H9 (cell line): ENCODE measurements at regions not wholly inside any gene's neighbourhood (a gene's known extent, or its start where the extent isn't known, plus 50 kb on each side); places are given as distances from the start of the nearest gene placed in this dataset.

Experiments
- DNase-seq: peaks from one replicate; pipeline ENCODE4 v3.0.0-alpha.2; 2017
- H2AFZ ChIP-seq: one replicate; pipeline ENCODE4 v1.6.1; 2013; ENCODE audit warnings: mild to moderate bottlenecking, low read length, control low read depth, moderate library complexity
- H2AK5ac ChIP-seq: 2 replicates; pipeline ENCODE4 v1.6.1; 2013; ENCODE audit warnings: low read length, control low read depth, mixed read lengths; ENCODE audit not compliant: insufficient read length
- H2BK120ac ChIP-seq: one replicate; pipeline ENCODE4 v1.6.1; 2013; ENCODE audit warnings: low read depth, mild to moderate bottlenecking, low read length, control low read depth, inconsistent platforms; ENCODE audit not compliant: poor library complexity, severe bottlenecking
- H2BK12ac ChIP-seq: 2 replicates; pipeline ENCODE4 v1.6.1; 2013; ENCODE audit warnings: low read length, control low read depth, mixed read lengths, low read depth; ENCODE audit not compliant: insufficient read length
- H2BK15ac ChIP-seq: 2 replicates; pipeline ENCODE4 v1.6.1; 2013; ENCODE audit warnings: low read depth, low read length, control low read depth
- H2BK20ac ChIP-seq: one replicate; pipeline ENCODE4 v1.6.1; 2013; ENCODE audit warnings: low read depth, mild to moderate bottlenecking, low read length, control low read depth, inconsistent platforms; ENCODE audit not compliant: poor library complexity, severe bottlenecking
- H2BK5ac ChIP-seq: 2 replicates; pipeline ENCODE4 v1.6.1; 2013; ENCODE audit warnings: low read length, control low read depth, mixed read lengths; ENCODE audit not compliant: insufficient read length
- H3K14ac ChIP-seq: 2 replicates; pipeline ENCODE4 v1.6.1; 2013; ENCODE audit warnings: low read length, control low read depth; ENCODE audit not compliant: insufficient read depth
- H3K18ac ChIP-seq: 2 replicates; pipeline ENCODE4 v1.6.1; 2013; ENCODE audit warnings: low read depth, mild to moderate bottlenecking, mixed read lengths, low read length, control low read depth; ENCODE audit not compliant: insufficient read length
- H3K23ac ChIP-seq: 2 replicates; pipeline ENCODE4 v1.6.1; 2013; ENCODE audit warnings: low read length, control low read depth, mixed read lengths, low read depth; ENCODE audit not compliant: insufficient read length
- H3K23me2 ChIP-seq: 2 replicates; pipeline ENCODE4 v1.6.1; 2013; ENCODE audit warnings: low read depth, mild to moderate bottlenecking, mixed read lengths, low read length, control low read depth; ENCODE audit not compliant: insufficient read length, poor library complexity, severe bottlenecking
- H3K27ac ChIP-seq: 2 replicates; pipeline ENCODE4 v1.5.1; 2013; ENCODE audit warnings: low read length, control low read depth, mixed read lengths, low read depth; ENCODE audit not compliant: insufficient read length
- H3K27me3 ChIP-seq: 2 replicates; pipeline ENCODE4 v1.6.1; 2013; ENCODE audit warnings: low read length, control low read depth, inconsistent platforms; ENCODE audit not compliant: insufficient read depth
- H3K4ac ChIP-seq: 2 replicates; pipeline ENCODE4 v1.6.1; 2013; ENCODE audit warnings: low read depth, mild to moderate bottlenecking, control low read depth, inconsistent platforms, low read length, moderate library complexity
- H3K4me1 ChIP-seq: 2 replicates; pipeline ENCODE4 v1.6.1; 2013; ENCODE audit warnings: low read length, control low read depth, inconsistent platforms; ENCODE audit not compliant: insufficient read depth
- H3K4me2 ChIP-seq: 2 replicates; pipeline ENCODE4 v1.6.1; 2013; ENCODE audit warnings: low read length, control low read depth, mixed read lengths; ENCODE audit not compliant: insufficient read length, insufficient read depth
- H3K56ac ChIP-seq: 2 replicates; pipeline ENCODE4 v1.6.1; 2013; ENCODE audit warnings: low read depth, mild to moderate bottlenecking, mixed read lengths, low read length, control low read depth; ENCODE audit not compliant: insufficient read length
- H3K79me1 ChIP-seq: 2 replicates; pipeline ENCODE4 v1.6.1; 2013; ENCODE audit warnings: low read depth, mild to moderate bottlenecking, moderate library complexity, low read length, control low read depth, inconsistent platforms; ENCODE audit not compliant: insufficient read depth, poor library complexity, severe bottlenecking
- H3K79me2 ChIP-seq: 2 replicates; pipeline ENCODE4 v1.6.1; 2013; ENCODE audit warnings: low read length, control low read depth, inconsistent platforms; ENCODE audit not compliant: insufficient read depth
- H3K9ac ChIP-seq: 2 replicates; pipeline ENCODE4 v1.6.1; 2013; ENCODE audit warnings: low read length, control low read depth, mixed read lengths; ENCODE audit not compliant: insufficient read length; ENCODE audit errors: extremely low read depth
- H3K9me3 ChIP-seq: one replicate; pipeline ENCODE4 v1.6.1; 2013; ENCODE audit warnings: low read depth, low read length, inconsistent platforms; ENCODE audit not compliant: control insufficient read depth
- H3T11ph ChIP-seq: one replicate; pipeline ENCODE4 v1.6.1; 2013; ENCODE audit warnings: mild to moderate bottlenecking, low read length, control low read depth, inconsistent platforms
- H4K20me1 ChIP-seq: one replicate; pipeline ENCODE4 v1.6.1; 2013; ENCODE audit not compliant: control insufficient read depth, insufficient read length, insufficient read depth
- H4K5ac ChIP-seq: 2 replicates; pipeline ENCODE4 v1.6.1; 2013; ENCODE audit warnings: low read depth, mild to moderate bottlenecking, mixed read lengths, low read length, control low read depth; ENCODE audit not compliant: insufficient read length
- H4K8ac ChIP-seq: replicated peaks from 2 replicates; pipeline ENCODE4 v1.6.1; 2013; ENCODE audit warnings: low read length, control low read depth, mixed read lengths, low read depth; ENCODE audit not compliant: insufficient read length
- H4K91ac ChIP-seq: 2 replicates; pipeline ENCODE4 v1.6.1; 2013; ENCODE audit warnings: low read depth, mild to moderate bottlenecking, moderate library complexity, mixed read lengths, low read length, control low read depth; ENCODE audit not compliant: insufficient read length
- H3K27ac Mint-ChIP-seq, 3 experiments: 2 replicates in 2 of 3; 3 replicates in 1 of 3; pipeline ENCODE4 v1.8.0; 2020 to 2021; ENCODE audit warnings: mixed read lengths in 3 of 3, mild to moderate bottlenecking in 1 of 3, moderate library complexity in 1 of 3
- H3K27me3 Mint-ChIP-seq: 2 replicates; pipeline ENCODE4 v1.8.0; 2021; ENCODE audit warnings: low read depth, mild to moderate bottlenecking, moderate library complexity, mixed read lengths
- H3K36me3 Mint-ChIP-seq, 3 experiments: 2 replicates in 2 of 3; 3 replicates in 1 of 3; pipeline ENCODE4 v1.8.0; 2020 to 2021; ENCODE audit warnings: low read depth in 3 of 3, mixed read lengths in 3 of 3; ENCODE audit not compliant: insufficient read depth in 1 of 3
- H3K4me1 Mint-ChIP-seq, 2 experiments: 2 replicates each; pipeline ENCODE4 v1.8.0; 2020; ENCODE audit warnings: mixed read lengths in 2 of 2
- H3K4me3 Mint-ChIP-seq, 2 experiments: 2 replicates in 1 of 2; 3 replicates in 1 of 2; pipeline ENCODE4 v1.8.0; 2020 to 2021; ENCODE audit warnings: mild to moderate bottlenecking in 2 of 2, mixed read lengths in 2 of 2, moderate library complexity in 1 of 2
- H3K9me3 Mint-ChIP-seq, 2 experiments: 2 replicates in 1 of 2; 3 replicates in 1 of 2; pipeline ENCODE4 v1.8.0; 2020; ENCODE audit warnings: mild to moderate bottlenecking in 2 of 2, mixed read lengths in 2 of 2, moderate library complexity in 1 of 2
- WGBS: extraction: QIAGEN DNeasy Blood & Tissue Kit; methylation state at CpG from one replicate; pipeline ENCODE4 v1.1.7; 2013; ENCODE audit warnings: missing lambda C conversion rate, low lambda C conversion rate, mixed read lengths; ENCODE audit not compliant: insufficient read length; ENCODE audit errors: extremely low coverage; 5-methylcytosine and 5-hydroxymethylcytosine counted together
- TF ChIP-seq, protein P1 (sequence below): fragments of 200-600 bp; sonication (generic); conservative IDR thresholded peaks from 3 replicates; pipeline ENCODE4 v1.8.0; 2021; ENCODE audit warnings: antibody characterized with exemption, mild to moderate bottlenecking

DNA sequence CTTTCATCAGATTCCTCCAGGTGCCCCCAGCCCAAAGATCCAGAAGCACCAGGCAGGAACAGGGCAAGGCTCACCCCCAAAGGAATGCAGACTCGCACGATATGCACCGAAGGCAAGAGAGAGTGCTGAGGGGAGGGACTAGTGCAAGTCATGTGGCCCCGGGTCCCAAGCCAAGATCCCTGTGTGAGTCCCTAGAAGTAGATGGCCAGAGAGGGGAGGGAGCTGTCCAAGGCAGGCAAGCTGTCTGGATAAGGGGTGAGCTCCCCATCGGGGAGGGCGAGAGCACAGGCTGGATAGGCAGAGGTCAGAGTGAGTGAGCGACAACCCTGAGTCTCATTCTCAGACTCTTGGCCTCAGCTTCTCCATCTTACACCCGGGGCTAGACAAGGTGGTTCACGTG is 171.5 kb upstream of the LINGO1 start:
- no peaks in the 10 kb centered on the region for H3K9me3 ChIP-seq
- no peak overlapping the region for H3K4ac ChIP-seq
- WGBS = no CpG with 5 or more reads among the region's 9 CpGs
- H3K27ac Mint-ChIP-seq = peak overlapping the region in 1 of 3 experiments; percentile 77; a peak in 1 of 7 replicates
- H2BK12ac ChIP-seq = no peak overlapping the region
- H3K27me3 Mint-ChIP-seq = peaks cover 2% of the 10 kb centered on the region; the same call in 1 of the 2 replicates
- no peaks in the 10 kb centered on the region for H4K20me1 ChIP-seq
- H3K4me1 Mint-ChIP-seq = peaks cover 19 to 34% of the 10 kb centered on the region in 2 experiments
- H3T11ph ChIP-seq = no peak overlapping the region
- no peak overlapping the region for H2BK20ac ChIP-seq
- TF ChIP-seq, protein P1, sequence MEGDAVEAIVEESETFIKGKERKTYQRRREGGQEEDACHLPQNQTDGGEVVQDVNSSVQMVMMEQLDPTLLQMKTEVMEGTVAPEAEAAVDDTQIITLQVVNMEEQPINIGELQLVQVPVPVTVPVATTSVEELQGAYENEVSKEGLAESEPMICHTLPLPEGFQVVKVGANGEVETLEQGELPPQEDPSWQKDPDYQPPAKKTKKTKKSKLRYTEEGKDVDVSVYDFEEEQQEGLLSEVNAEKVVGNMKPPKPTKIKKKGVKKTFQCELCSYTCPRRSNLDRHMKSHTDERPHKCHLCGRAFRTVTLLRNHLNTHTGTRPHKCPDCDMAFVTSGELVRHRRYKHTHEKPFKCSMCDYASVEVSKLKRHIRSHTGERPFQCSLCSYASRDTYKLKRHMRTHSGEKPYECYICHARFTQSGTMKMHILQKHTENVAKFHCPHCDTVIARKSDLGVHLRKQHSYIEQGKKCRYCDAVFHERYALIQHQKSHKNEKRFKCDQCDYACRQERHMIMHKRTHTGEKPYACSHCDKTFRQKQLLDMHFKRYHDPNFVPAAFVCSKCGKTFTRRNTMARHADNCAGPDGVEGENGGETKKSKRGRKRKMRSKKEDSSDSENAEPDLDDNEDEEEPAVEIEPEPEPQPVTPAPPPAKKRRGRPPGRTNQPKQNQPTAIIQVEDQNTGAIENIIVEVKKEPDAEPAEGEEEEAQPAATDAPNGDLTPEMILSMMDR = no peak
- H3K18ac ChIP-seq = no peak overlapping the region
- H4K8ac ChIP-seq = no peak overlapping the region
- DNase-seq = no peak
- H2BK5ac ChIP-seq = no peak overlapping the region
- H4K91ac ChIP-seq = no peak overlapping the region
- no peaks in the 10 kb centered on the region for H3K36me3 Mint-ChIP-seq
- no peaks in the 10 kb centered on the region for H3K23me2 ChIP-seq
- H3K27ac ChIP-seq = no peak overlapping the region
- H3K9ac ChIP-seq = no peak overlapping the region
- no peaks in the 10 kb centered on the region for H3K27me3 ChIP-seq
- H2BK15ac ChIP-seq = no peak overlapping the region
- H3K79me2 ChIP-seq = no peaks in the 10 kb centered on the region
- no peak overlapping the region for H3K23ac ChIP-seq
- H3K79me1 ChIP-seq = no peaks in the 10 kb centered on the region
- no peaks in the 10 kb centered on the region; a peak in 1 of 5 replicates for H3K9me3 Mint-ChIP-seq
- H2AFZ ChIP-seq = no peak overlapping the region
- no peak overlapping the region for H3K4me3 Mint-ChIP-seq
- H2BK120ac ChIP-seq = no peak overlapping the region
- no peak overlapping the region for H3K56ac ChIP-seq
- H4K5ac ChIP-seq = no peak overlapping the region
- H3K4me2 ChIP-seq = no peak overlapping the region
- peaks cover 5% of the 10 kb centered on the region; the same call in 1 of the 2 replicates for H3K4me1 ChIP-seq
- no peak overlapping the region for H2AK5ac ChIP-seq
- H3K14ac ChIP-seq = no peak overlapping the region
